GM19351 (cell line): ENCODE measurements at regions not wholly inside any gene's neighbourhood (a gene's known extent, or its start where the extent isn't known, plus 50 kb on each side); places are given as distances from the start of the nearest gene placed in this dataset.
"Not testable (repeated sequence)": the region's sequence is repeated elsewhere in the genome, so short reads cannot be mapped to it uniquely, and the experiment has no call there.

Source experiments
- ATAC-seq: cut with Tn5 transposase; IDR thresholded peaks from one replicate; pipeline ENCODE4 v1.9.1; 2021; ENCODE audit warnings: mild to moderate bottlenecking, moderate library complexity; ENCODE audit not compliant: unreplicated experiment

- peak; percentile 92 for ATAC-seq
Measured at GRCh38 chr3:18237251-18238005, 187.7 kb downstream of the SATB1 start.

- no peak for ATAC-seq
Measured at GRCh38 chr3:18236726-18237125, 188.4 kb downstream of the SATB1 start.

- no peak for ATAC-seq
Measured at GRCh38 chr3:18234717-18235335, 190.3 kb downstream of the SATB1 start.

GRCh38 chr3:18233987-18234716 lies 191.0 kb downstream of the SATB1 start:
- ATAC-seq: no peak

GRCh38 chr3:18232317-18232716 lies 192.8 kb downstream of the SATB1 start:
- no peak for ATAC-seq

- no peak for ATAC-seq
Measured at GRCh38 chr3:18228060-18228459, 197.1 kb downstream of the SATB1 start.

- ATAC-seq: no peak
Measured at GRCh38 chr3:18225709-18226108, 199.4 kb downstream of the SATB1 start.

- no peak for ATAC-seq
Measured at GRCh38 chr3:18224426-18224825, 200.7 kb downstream of the SATB1 start.

GRCh38 chr3:18223974-18224373 lies 201.2 kb downstream of the SATB1 start:
- ATAC-seq: peak; percentile 31

- peak; percentile 96 for ATAC-seq
Measured at GRCh38 chr3:18223571-18223970, 201.6 kb downstream of the SATB1 start.

- ATAC-seq: no peak
Measured at GRCh38 chr3:18222686-18223085, 202.5 kb downstream of the SATB1 start.

- no peak for ATAC-seq
Measured at GRCh38 chr3:18217507-18218174, 207.5 kb downstream of the SATB1 start.

- no peak for ATAC-seq
Measured at GRCh38 chr3:18216996-18217395, 208.1 kb downstream of the SATB1 start.

GRCh38 chr3:18215639-18216038 lies 209.5 kb downstream of the SATB1 start:
- ATAC-seq: no peak

- ATAC-seq: no peak
Measured at GRCh38 chr3:18211116-18211515, 214.0 kb downstream of the SATB1 start.

GRCh38 chr3:18208856-18209255 lies 216.3 kb downstream of the SATB1 start:
- no peak for ATAC-seq

- ATAC-seq: no peak
Measured at GRCh38 chr3:18208091-18208490, 217.0 kb downstream of the SATB1 start.

GRCh38 chr3:18207226-18207625 lies 217.9 kb downstream of the SATB1 start:
- no peak for ATAC-seq

- ATAC-seq: not testable (repeated sequence)
Measured at GRCh38 chr3:18205701-18206100, 219.4 kb downstream of the SATB1 start.

GRCh38 chr3:18201315-18201714 lies 223.8 kb downstream of the SATB1 start:
- ATAC-seq: no peak

- ATAC-seq: no peak
Measured at GRCh38 chr3:18199757-18200156, 225.4 kb downstream of the SATB1 start.
